ENCODE measurements at regions not wholly inside any gene's neighbourhood (a gene's known extent, or its start where the extent isn't known, plus 50 kb on each side); places are given as distances from the start of the nearest gene placed in this dataset.

- Histone ChIP-seq H3K9me3 (peaks cover 0 to 7% (median 0%) of the 10 kb centered on the region in 4 donors), H3K4me1 (no peaks in the 10 kb centered on the region), H3K27ac (no peak overlapping the region), H3K4me3 (no peak overlapping the region), H3K36me3 (no peaks in the 10 kb centered on the region), H3K27me3 (no peaks in the 10 kb centered on the region)
- intact Hi-C loops (cut with DNase I; ENCODE audit: low total_unique reads), result no loop called here
- no peak for TF ChIP-seq POLR2AphosphoS5 (IDR thresholded peaks at IDR 0.05)
- no peak for TF ChIP-seq POLR2A (IDR thresholded peaks at IDR 0.05)
- TF ChIP-seq, protein P1, sequence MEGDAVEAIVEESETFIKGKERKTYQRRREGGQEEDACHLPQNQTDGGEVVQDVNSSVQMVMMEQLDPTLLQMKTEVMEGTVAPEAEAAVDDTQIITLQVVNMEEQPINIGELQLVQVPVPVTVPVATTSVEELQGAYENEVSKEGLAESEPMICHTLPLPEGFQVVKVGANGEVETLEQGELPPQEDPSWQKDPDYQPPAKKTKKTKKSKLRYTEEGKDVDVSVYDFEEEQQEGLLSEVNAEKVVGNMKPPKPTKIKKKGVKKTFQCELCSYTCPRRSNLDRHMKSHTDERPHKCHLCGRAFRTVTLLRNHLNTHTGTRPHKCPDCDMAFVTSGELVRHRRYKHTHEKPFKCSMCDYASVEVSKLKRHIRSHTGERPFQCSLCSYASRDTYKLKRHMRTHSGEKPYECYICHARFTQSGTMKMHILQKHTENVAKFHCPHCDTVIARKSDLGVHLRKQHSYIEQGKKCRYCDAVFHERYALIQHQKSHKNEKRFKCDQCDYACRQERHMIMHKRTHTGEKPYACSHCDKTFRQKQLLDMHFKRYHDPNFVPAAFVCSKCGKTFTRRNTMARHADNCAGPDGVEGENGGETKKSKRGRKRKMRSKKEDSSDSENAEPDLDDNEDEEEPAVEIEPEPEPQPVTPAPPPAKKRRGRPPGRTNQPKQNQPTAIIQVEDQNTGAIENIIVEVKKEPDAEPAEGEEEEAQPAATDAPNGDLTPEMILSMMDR (IDR thresholded peaks at IDR 0.05), result no peak
- no peak for TF ChIP-seq EP300 (IDR thresholded peaks at IDR 0.05)
- DNase-seq, result no peak
- 72 to 94% (median 87%) methylated on average over 2 of the region's 2 CpGs for WGBS, 5 donors
These were observed 77.5 kb upstream of the CADM2 start for GRCh38 chr3:84881288-84881687.

DNA sequence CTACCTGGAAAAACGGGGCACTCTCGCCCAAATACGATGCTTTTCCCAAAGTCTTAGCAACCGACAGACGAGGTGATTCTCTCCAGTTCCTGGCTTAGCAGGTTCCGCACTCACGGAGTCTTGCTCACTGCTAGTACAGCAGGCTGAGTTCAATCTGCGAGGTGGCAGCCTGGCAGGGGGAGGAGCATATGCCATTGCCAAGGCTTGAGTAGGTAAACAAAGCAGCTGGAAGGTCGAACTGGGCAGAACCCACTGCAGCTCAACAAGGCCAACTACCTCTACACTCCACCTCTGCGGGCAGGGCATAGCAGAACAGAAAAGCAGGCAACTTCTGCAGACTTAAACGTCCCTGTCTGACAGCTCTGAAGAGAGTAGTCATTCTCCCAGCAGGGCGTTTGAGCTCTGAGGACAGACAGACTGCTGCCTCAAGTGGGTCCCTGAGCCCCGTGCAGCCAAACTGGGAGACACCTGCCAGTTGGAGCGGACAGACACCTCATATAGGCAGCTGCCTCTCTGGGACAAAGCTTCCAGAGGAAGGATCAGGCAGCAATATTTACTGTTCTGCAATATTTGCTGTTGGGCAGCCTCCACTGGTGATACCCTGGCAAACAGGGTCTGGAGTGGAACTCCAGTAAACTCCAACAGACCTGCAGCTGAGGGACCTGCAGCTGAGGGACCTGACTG is 73.4 kb upstream of the CADM2 start:
- Histone ChIP-seq H3K4me1 (no peaks in the 10 kb centered on the region), H3K9me3 (peaks cover 0 to 24% (median under 1%) of the 10 kb centered on the region in 4 donors), H3K4me3 (no peak overlapping the region), H3K36me3 (no peaks in the 10 kb centered on the region), H3K27me3 (no peaks in the 10 kb centered on the region), H3K27ac (no peak overlapping the region)
- TF ChIP-seq EP300 (IDR thresholded peaks at IDR 0.05) (no peak), POLR2A (IDR thresholded peaks at IDR 0.05) (no peak), POLR2AphosphoS5 (IDR thresholded peaks at IDR 0.05) (no peak)
- TF ChIP-seq, protein P1 (IDR thresholded peaks at IDR 0.05), result no peak
- 71 to 82% (median 79%) methylated on average over 13 to 14 of the region's 14 CpGs for WGBS, 5 donors
- intact Hi-C loops (cut with DNase I; ENCODE audit: low total_unique reads), result no loop called here
- DNase-seq, result peak in 1 of 2 donors; percentile 28

DNA sequence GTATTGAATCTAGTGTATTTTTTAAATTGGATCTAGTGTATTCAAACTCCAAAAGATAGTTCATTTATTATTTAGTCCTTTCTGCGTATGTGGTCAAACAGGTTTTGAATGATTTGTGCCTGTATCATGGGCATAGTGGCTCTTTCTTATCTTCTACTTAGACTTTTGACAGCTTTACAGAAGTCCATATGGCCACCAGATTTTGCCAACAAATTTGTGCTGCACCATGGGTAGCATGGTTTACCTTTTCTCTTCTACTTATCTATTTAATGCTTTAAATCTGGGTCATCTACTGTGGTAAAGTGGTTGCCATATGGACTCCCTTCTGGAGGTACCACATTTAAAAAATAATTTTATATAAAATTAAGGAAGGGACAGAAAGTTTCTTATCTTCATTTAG is 66.9 kb upstream of the CADM2 start:
- Histone ChIP-seq H3K4me1 (no peaks in the 10 kb centered on the region), H3K27ac (no peak overlapping the region), H3K4me3 (no peak overlapping the region), H3K36me3 (no peaks in the 10 kb centered on the region), H3K9me3 (peaks cover 0 to 34% (median 8%) of the 10 kb centered on the region in 4 donors), H3K27me3 (no peaks in the 10 kb centered on the region)
- 83 to 90% (median 87%) methylated on average over 1 of the region's 1 CpG for WGBS, 5 donors
- DNase-seq, result no peak
- TF ChIP-seq POLR2A (IDR thresholded peaks at IDR 0.05) (no peak), POLR2AphosphoS5 (IDR thresholded peaks at IDR 0.05) (no peak), EP300 (IDR thresholded peaks at IDR 0.05) (no peak)
- TF ChIP-seq, protein P1 (IDR thresholded peaks at IDR 0.05), result no peak
- intact Hi-C loops (cut with DNase I; ENCODE audit: low total_unique reads), result no loop called here

GRCh38 chr3:84893211-84893610 is 65.6 kb upstream of the CADM2 start:
- H3K4me1 ChIP-seq, result no peaks in the 10 kb centered on the region
- DNase-seq, result no peak
- H3K4me3 ChIP-seq, result no peak overlapping the region
- peaks cover 0 to 45% (median 16%) of the 10 kb centered on the region in 4 donors for H3K9me3 ChIP-seq
- H3K27me3 ChIP-seq, result no peaks in the 10 kb centered on the region
- H3K36me3 ChIP-seq, result no peaks in the 10 kb centered on the region
- WGBS, 5 donors, result 40 to 67% (median 54%) methylated on average over 3 of the region's 3 CpGs
- no peak overlapping the region for H3K27ac ChIP-seq
- no peak for TF ChIP-seq EP300 (IDR thresholded peaks at IDR 0.05)
- TF ChIP-seq, protein P1 (IDR thresholded peaks at IDR 0.05), result no peak
- no peak for TF ChIP-seq POLR2AphosphoS5 (IDR thresholded peaks at IDR 0.05)
- TF ChIP-seq POLR2A (IDR thresholded peaks at IDR 0.05), result no peak
- intact Hi-C loops (cut with DNase I; ENCODE audit: low total_unique reads), result no loop called here

All from stomach (tissue), 8 donors.